ENCODE measurements at regions not wholly inside any gene's neighbourhood (a gene's known extent, or its start where the extent isn't known, plus 50 kb on each side); places are given as distances from the start of the nearest gene placed in this dataset.
"Not testable (repeated sequence)": the region's sequence is repeated elsewhere in the genome, so short reads cannot be mapped to it uniquely, and the experiment has no call there.

DNA sequence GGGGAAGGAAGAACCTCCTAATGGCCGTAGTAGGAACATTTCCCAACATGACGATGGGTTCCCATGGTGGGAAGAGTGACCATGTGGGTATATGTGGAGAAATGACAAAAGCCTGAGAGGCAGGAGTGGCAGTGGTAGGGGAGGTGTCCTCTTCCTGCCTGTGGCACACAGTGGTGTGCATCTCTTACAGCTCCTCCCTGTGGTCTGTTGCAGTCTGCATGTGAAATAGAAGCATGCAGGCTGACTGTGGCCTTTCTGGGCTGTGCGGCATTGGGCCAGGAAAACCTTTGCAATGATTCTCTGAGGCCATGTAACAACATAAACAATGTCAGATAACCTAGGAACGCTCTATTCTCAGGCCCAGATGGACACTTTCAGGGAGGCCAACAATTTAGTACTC is 84.0 kb downstream of the LACC1 start:
- no peaks in the 10 kb centered on the region for H3K27me3 ChIP-seq
- no peak overlapping the region for H3K27ac ChIP-seq
- DNase-seq: no peak
- no peak overlapping the region for H3K4me3 ChIP-seq
- H3K4me1 ChIP-seq: no peaks in the 10 kb centered on the region
- intact Hi-C loops (cut with DNase I): no loop called here
- no peak overlapping the region for H3K9ac ChIP-seq (ENCODE audit: low read depth in 2 of 2, low read length in 2 of 2)
- no peaks in the 10 kb centered on the region for H3K9me3 ChIP-seq
- H3K36me3 ChIP-seq: no peaks in the 10 kb centered on the region
- TF ChIP-seq, protein P1, sequence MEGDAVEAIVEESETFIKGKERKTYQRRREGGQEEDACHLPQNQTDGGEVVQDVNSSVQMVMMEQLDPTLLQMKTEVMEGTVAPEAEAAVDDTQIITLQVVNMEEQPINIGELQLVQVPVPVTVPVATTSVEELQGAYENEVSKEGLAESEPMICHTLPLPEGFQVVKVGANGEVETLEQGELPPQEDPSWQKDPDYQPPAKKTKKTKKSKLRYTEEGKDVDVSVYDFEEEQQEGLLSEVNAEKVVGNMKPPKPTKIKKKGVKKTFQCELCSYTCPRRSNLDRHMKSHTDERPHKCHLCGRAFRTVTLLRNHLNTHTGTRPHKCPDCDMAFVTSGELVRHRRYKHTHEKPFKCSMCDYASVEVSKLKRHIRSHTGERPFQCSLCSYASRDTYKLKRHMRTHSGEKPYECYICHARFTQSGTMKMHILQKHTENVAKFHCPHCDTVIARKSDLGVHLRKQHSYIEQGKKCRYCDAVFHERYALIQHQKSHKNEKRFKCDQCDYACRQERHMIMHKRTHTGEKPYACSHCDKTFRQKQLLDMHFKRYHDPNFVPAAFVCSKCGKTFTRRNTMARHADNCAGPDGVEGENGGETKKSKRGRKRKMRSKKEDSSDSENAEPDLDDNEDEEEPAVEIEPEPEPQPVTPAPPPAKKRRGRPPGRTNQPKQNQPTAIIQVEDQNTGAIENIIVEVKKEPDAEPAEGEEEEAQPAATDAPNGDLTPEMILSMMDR (IDR thresholded peaks at IDR 0.05): no peak

GRCh38 chr13:43964698-43965458 is 85.2 kb downstream of the LACC1 start:
- H3K27me3 ChIP-seq: no peaks in the 10 kb centered on the region
- no peak for DNase-seq
- no peak overlapping the region for H3K4me3 ChIP-seq
- H3K9ac ChIP-seq (ENCODE audit: low read depth in 2 of 2, low read length in 2 of 2): no peak overlapping the region
- H3K27ac ChIP-seq: no peak overlapping the region
- TF ChIP-seq, protein P1 (IDR thresholded peaks at IDR 0.05): no peak
- intact Hi-C loops (cut with DNase I): no loop called here
- no peaks in the 10 kb centered on the region for H3K9me3 ChIP-seq
- H3K36me3 ChIP-seq: no peaks in the 10 kb centered on the region
- no peaks in the 10 kb centered on the region for H3K4me1 ChIP-seq

- DNase-seq: no peak
- no peak overlapping the region for H3K4me3 ChIP-seq
- no peak overlapping the region for H3K27ac ChIP-seq
- H3K9me3 ChIP-seq: no peaks in the 10 kb centered on the region
- no peaks in the 10 kb centered on the region for H3K27me3 ChIP-seq
- no peak overlapping the region for H3K9ac ChIP-seq (ENCODE audit: low read depth in 2 of 2, low read length in 2 of 2)
- TF ChIP-seq, protein P1 (IDR thresholded peaks at IDR 0.05): no peak
- H3K36me3 ChIP-seq: no peaks in the 10 kb centered on the region
- H3K4me1 ChIP-seq: no peaks in the 10 kb centered on the region
- intact Hi-C loops (cut with DNase I): no loop called here
These were observed 85.7 kb downstream of the LACC1 start for GRCh38 chr13:43965459-43965845.

- H3K4me1 ChIP-seq; H3K27ac ChIP-seq; H3K9ac ChIP-seq (ENCODE audit: low read depth in 2 of 2, low read length in 2 of 2); H3K36me3 ChIP-seq; H3K27me3 ChIP-seq; H3K4me3 ChIP-seq; H3K9me3 ChIP-seq; intact Hi-C loops (cut with DNase I); DNase-seq: not testable (repeated sequence)
These were observed 88.7 kb downstream of the LACC1 start for GRCh38 chr13:43968251-43968942.

DNA sequence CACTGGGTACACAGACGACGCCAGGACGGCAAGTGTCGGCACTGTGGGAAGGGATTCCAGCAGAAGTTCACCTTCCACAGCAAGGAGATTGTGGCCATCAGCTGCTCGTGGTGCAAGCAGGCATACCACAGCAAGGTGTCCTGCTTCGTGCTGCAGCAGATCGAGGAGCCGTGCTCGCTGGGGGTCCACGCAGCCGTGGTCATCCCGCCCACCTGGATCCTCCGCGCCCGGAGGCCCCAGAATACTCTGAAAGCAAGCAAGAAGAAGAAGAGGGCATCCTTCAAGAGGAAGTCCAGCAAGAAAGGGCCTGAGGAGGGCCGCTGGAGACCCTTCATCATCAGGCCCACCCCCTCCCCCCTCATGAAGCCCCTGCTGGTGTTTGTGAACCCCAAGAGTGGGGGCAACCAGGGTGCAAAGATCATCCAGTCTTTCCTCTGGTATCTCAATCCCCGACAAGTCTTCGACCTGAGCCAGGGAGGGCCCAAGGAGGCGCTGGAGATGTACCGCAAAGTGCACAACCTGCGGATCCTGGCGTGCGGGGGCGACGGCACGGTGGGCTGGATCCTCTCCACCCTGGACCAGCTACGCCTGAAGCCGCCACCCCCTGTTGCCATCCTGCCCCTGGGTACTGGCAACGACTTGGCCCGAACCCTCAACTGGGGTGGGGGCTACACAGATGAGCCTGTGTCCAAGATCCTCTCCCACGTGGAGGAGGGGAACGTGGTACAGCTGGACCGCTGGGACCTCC is 89.4 kb downstream of the LACC1 start:
- DNase-seq; H3K9ac ChIP-seq (ENCODE audit: low read depth in 2 of 2, low read length in 2 of 2); H3K9me3 ChIP-seq; H3K4me3 ChIP-seq; H3K36me3 ChIP-seq; H3K27ac ChIP-seq; intact Hi-C loops (cut with DNase I); H3K27me3 ChIP-seq; H3K4me1 ChIP-seq: not testable (repeated sequence)

GRCh38 chr13:43969919-43970318 is 90.2 kb downstream of the LACC1 start:
- H3K27me3 ChIP-seq; H3K4me3 ChIP-seq; DNase-seq; H3K4me1 ChIP-seq; H3K27ac ChIP-seq; intact Hi-C loops (cut with DNase I); H3K9me3 ChIP-seq; H3K36me3 ChIP-seq; H3K9ac ChIP-seq (ENCODE audit: low read depth in 2 of 2, low read length in 2 of 2): not testable (repeated sequence)

DNA sequence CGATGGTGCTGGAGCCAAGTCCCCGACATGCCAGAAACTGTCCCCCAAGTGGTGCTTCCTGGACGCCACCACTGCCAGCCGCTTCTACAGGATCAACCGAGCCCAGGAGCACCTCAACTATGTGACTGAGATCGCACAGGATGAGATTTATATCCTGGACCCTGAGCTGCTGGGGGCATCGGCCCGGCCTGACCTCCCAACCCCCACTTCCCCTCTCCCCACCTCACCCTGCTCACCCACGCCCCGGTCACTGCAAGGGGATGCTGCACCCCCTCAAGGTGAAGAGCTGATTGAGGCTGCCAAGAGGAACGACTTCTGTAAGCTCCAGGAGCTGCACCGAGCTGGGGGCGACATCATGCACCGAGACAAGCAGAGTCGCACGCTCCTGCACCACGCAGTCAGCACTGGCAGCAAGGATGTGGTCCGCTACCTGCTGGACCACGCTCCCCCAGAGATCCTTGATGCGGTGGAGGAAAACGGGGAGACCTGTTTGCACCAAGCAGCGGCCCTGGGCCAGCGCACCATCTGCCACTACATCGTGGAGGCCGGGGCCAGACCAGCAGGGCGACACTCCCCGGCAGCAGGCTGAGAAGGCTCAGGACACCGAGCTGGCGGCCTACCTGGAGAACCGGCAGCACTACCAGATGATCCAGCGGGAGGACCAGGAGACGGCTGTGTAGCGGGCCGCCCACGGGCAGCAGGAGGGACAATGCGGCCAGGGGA is 91.0 kb downstream of the LACC1 start:
- H3K9ac ChIP-seq (ENCODE audit: low read depth in 2 of 2, low read length in 2 of 2); H3K4me1 ChIP-seq; H3K27ac ChIP-seq; H3K9me3 ChIP-seq; intact Hi-C loops (cut with DNase I); H3K27me3 ChIP-seq; DNase-seq; H3K36me3 ChIP-seq; H3K4me3 ChIP-seq: not testable (repeated sequence)

DNA sequence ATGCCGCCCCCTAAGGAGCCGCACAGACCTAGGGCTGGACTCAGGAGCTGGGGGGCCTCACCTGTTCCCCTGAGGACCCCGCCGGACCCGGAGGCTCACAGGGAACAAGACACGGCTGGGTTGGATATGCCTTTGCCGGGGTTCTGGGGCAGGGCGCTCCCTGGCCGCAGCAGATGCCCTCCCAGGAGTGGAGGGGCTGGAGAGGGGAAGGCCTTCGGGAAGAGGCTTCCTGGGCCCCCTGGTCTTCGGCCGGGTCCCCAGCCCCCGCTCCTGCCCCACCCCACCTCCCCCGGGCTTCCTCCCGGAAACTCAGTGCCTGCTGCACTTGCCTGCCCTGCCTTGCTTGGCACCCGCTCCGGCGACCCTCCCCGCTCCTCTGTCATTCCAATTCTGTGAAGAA is 91.6 kb downstream of the LACC1 start:
- H3K36me3 ChIP-seq; intact Hi-C loops (cut with DNase I); H3K4me3 ChIP-seq; H3K27ac ChIP-seq; H3K9ac ChIP-seq (ENCODE audit: low read depth in 2 of 2, low read length in 2 of 2); H3K9me3 ChIP-seq; DNase-seq; H3K27me3 ChIP-seq; H3K4me1 ChIP-seq: not testable (repeated sequence)
